Calu3 (cell line): ENCODE measurements at regions not wholly inside any gene's neighbourhood (a gene's known extent, or its start where the extent isn't known, plus 50 kb on each side); places are given as distances from the start of the nearest gene placed in this dataset.

Source experiments
- BruUV-seq: library from RNA; stranded (reverse); fragments of 400-500 nt; replicated peaks from 2 replicates; lab custom pipeline; 2021; lab: Mats Ljungman, UMichigan
- CTCF ChIA-PET: fragments of 300-600 bp; sonication (Branson Sonifier 250); formaldehyde crosslinking; loops from one replicate; lab custom pipeline; 2022; ENCODE audit warnings: antibody characterized with exemption; lab: Charles Lee
- DNase-seq: peaks from one replicate; pipeline ENCODE4 v3.0.0; 2022
- H3K27ac Mint-ChIP-seq: one replicate; pipeline ENCODE4 v1.8.0; 2022; ENCODE audit warnings: mixed read lengths; ENCODE audit not compliant: unreplicated experiment
- H3K27me3 Mint-ChIP-seq: one replicate; pipeline ENCODE4 v1.8.0; 2022; ENCODE audit warnings: mixed read lengths; ENCODE audit not compliant: unreplicated experiment
- H3K36me3 Mint-ChIP-seq: one replicate; pipeline ENCODE4 v1.8.0; 2022; ENCODE audit warnings: mild to moderate bottlenecking, moderate library complexity, mixed read lengths; ENCODE audit not compliant: insufficient read depth, unreplicated experiment
- H3K4me1 Mint-ChIP-seq: one replicate; pipeline ENCODE4 v1.8.0; 2022; ENCODE audit warnings: mild to moderate bottlenecking, low read depth, mixed read lengths; ENCODE audit not compliant: unreplicated experiment
- H3K4me3 Mint-ChIP-seq: one replicate; pipeline ENCODE4 v1.8.0; 2022; ENCODE audit warnings: mild to moderate bottlenecking, low read depth, moderate library complexity, mixed read lengths; ENCODE audit not compliant: unreplicated experiment
- H3K9me3 Mint-ChIP-seq: one replicate; pipeline ENCODE4 v1.8.0; 2022; ENCODE audit warnings: low read depth, mixed read lengths; ENCODE audit not compliant: unreplicated experiment
- CTCF ChIP-seq: fragments of 200-600 bp; IDR thresholded peaks from one replicate; pipeline ENCODE4 v1.8.0; 2022; ENCODE audit warnings: antibody characterized with exemption; ENCODE audit not compliant: unreplicated experiment
- intact Hi-C: fragments of 100-400 bp; cut with micrococcal nuclease; formaldehyde crosslinking; loops from one replicate; pipeline ENCODE4 v1.10.0; 2022; ENCODE audit not compliant: unreplicated experiment

GRCh38 chr18:56009411-56009810 is 421.4 kb upstream of the TCF4 start:
- Mint-ChIP-seq H3K27me3 (peaks cover 20% of the 10 kb centered on the region), H3K36me3 (no peaks in the 10 kb centered on the region), H3K27ac (no peak overlapping the region), H3K9me3 (peaks cover 4% of the 10 kb centered on the region), H3K4me3 (no peak overlapping the region), H3K4me1 (no peaks in the 10 kb centered on the region)
- no peak for DNase-seq
- CTCF ChIA-PET = no interaction called here
- BruUV-seq = no TSS peak
- intact Hi-C loops = no loop called here
- TF ChIP-seq CTCF = no peak

DNA sequence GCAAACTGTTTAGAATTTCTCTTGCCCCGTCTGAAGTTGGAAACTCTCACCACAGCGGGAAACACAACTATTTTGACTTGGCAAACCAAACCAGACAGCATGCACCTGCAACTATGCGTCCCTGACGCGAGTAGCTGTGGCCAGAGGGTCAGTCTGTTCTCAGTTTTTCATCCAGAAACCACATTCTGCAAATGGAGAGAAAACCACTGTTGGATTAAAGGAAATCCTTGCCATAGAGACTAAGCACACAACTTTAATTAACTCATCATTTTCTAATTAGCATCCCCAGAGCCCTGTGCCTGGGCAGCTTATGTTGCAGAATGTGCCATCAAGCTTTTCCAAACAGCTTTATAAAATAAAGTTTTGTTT is 415.7 kb upstream of the TCF4 start:
- intact Hi-C loops = no loop called here
- TF ChIP-seq CTCF = no peak
- no peak overlapping the region for H3K27ac Mint-ChIP-seq
- peaks cover under 1% of the 10 kb centered on the region for H3K27me3 Mint-ChIP-seq
- no peak overlapping the region for H3K4me3 Mint-ChIP-seq
- no peak for DNase-seq
- CTCF ChIA-PET = no interaction called here
- H3K4me1 Mint-ChIP-seq = no peaks in the 10 kb centered on the region
- H3K36me3 Mint-ChIP-seq = no peaks in the 10 kb centered on the region
- no peaks in the 10 kb centered on the region for H3K9me3 Mint-ChIP-seq
- BruUV-seq = no TSS peak

DNA sequence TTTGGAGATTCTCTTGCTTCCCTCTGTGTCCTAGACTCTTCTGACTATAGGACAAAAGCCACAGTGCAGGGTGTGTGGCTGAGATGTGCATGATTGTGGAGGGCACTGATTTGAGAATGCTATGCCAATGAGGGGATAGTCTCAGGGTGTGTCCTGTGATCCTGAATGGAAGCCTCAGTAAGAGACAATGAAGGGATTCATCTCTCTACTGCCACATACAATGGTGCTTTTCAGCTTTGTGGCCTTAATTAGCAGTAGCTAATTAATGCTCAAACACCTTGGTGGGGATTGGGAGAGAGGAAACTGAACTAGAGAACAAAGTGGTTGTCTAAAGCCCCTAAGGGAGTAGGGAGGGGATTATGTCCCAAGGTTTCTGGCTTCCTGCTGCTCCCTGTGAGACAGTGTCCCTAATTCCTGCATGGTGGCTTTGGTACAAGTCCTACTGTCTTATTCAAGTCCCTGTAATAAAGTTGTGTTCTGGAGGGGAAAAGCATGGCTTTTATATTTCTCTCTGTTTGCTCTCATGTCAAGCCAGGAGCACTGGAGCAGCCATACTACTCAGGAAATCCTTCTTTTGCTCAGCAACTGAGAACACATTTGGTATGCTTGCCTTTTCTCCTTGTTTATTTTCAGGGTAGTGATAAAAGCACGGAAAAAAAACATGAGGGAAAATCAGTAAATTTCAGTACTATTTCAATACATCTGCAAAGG is 415.2 kb upstream of the TCF4 start:
- no TSS peak for BruUV-seq
- H3K36me3 Mint-ChIP-seq = no peaks in the 10 kb centered on the region
- peaks cover 5% of the 10 kb centered on the region for H3K27me3 Mint-ChIP-seq
- no peaks in the 10 kb centered on the region for H3K9me3 Mint-ChIP-seq
- H3K4me3 Mint-ChIP-seq = no peak overlapping the region
- CTCF ChIA-PET = no interaction called here
- no peak for TF ChIP-seq CTCF
- no peak for DNase-seq
- H3K27ac Mint-ChIP-seq = no peak overlapping the region
- intact Hi-C loops = no loop called here
- H3K4me1 Mint-ChIP-seq = peaks cover 3% of the 10 kb centered on the region

DNA sequence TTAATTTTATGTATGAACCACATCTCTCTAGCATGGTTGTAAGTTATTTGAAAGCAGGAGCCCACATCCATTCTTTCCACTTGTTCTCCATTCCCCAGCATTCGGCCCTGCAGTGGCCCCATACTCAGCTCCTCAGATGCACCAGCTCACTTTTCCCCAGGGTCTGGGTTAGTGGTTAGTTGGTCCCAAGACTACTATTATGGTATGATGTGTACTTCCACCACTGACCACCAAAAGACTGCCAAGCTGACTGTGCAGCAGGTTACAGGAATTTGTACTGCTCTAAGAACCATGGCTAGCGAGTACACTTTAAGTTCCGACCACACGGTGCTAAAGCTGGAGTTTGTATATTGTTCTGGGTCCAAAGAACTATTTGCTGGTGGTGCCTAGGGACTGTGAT is 413.6 kb upstream of the TCF4 start:
- Mint-ChIP-seq H3K27ac (no peak overlapping the region), H3K4me3 (no peak overlapping the region), H3K9me3 (no peaks in the 10 kb centered on the region), H3K36me3 (no peaks in the 10 kb centered on the region), H3K27me3 (peaks cover 21% of the 10 kb centered on the region), H3K4me1 (peaks cover 8% of the 10 kb centered on the region)
- CTCF ChIA-PET = interaction anchor here (0.6 kb wide), 2 partner anchors 30 to 38 kb away, joined by 3 to 4 read pairs; no protein-coding TSS in a partner anchor
- BruUV-seq = no TSS peak
- TF ChIP-seq CTCF = no peak
- intact Hi-C loops = no loop called here
- DNase-seq = no peak
